HG03378 (cell line): ENCODE measurements at regions not wholly inside any gene's neighbourhood (a gene's known extent, or its start where the extent isn't known, plus 50 kb on each side); places are given as distances from the start of the nearest gene placed in this dataset.

Source experiments
- ATAC-seq: cut with Tn5 transposase; IDR thresholded peaks from one replicate; pipeline ENCODE4 v1.9.1; 2021; ENCODE audit warnings: mild to moderate bottlenecking, moderate library complexity; ENCODE audit not compliant: unreplicated experiment

DNA sequence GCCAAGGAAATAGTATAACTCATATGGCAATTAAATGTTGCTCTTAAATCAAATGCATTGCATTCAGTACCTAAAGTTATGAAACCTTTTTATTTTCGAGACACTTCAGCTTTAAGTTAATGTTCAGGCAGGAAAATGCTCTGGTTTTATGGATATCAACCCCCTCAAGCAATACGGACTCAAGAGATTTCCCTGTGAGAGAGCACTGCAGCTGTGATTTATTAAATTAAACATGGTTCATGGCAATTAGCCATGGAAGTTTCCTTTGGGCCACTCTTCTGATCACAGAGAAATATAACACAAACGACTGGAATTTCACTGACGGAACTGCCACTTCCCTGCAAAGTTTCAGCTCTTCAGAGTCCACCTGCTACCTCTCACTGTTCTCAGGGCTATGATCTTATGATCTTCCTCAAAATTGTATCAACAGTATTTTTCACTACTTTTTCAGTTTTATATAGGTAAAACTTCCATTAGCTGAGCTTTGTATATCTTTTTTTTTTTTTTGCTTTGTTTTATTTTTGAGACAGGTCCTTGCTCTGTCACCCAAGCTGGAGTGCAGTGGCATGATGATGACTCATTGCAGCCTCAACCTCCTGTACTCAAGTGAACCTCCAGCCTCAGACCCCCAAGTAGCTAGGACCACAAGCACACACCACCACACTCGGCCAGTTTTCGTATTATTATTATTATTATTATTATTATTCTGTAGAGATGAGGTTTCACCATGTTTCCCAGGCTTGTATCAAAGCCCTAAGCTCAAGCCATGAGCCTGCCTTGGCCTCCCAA is 923.1 kb upstream of the TMPRSS15 start:
- no peak for ATAC-seq

DNA sequence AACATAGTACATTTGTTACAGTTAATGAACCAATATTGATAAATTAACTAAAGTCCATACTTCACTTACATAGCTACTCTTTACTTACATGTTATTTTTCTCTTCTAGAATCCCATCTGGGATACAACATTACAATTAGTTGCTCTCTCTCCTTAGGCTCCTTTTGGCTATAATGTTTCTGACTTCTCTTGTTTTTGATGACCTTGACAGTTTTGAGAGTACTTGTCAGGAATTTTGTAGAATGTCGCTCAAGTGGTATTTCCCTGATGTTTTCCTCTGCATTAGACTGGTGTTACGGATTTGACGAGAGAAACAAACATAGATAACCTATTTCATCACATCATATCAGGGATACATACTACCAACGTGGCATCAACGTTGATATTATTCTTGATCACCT is 925.4 kb upstream of the TMPRSS15 start:
- no peak for ATAC-seq

DNA sequence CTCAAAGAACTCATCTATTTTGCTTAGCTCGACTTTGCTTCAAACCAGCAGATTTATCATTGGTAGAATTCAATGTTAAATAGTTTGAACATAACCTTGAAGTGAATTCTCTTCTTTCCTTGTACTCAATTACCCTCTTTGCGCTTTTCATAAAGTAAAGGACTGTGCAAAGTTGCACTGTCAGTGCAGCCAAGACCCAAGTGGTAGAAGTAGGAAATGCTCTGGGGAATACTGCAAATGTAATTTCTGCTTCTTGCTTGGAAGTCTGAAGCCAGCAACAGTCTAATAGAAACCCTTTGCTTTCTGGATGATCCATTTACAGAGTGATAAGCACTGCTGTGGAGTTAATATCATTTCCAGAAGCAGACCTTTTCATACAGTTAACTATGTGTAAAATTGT is 936.7 kb upstream of the TMPRSS15 start:
- ATAC-seq = no peak

DNA sequence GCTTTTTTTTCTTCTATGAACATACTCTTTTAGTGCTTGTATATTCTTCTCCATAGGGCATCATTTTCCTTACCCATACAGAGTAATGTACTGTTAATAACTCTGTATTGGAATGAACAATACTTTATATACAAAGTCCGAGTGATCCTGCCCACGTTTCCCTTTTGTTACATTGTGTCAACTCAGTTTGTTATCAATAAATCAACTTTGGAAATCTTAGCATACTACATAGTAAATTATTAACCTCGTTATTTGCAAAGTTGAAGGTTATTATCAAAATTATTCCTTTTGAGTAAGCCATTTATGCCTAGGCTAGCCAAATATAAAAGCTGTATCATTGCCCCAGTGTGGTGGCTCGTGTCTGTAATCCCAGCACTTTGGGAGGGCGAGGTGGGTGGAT is 937.4 kb upstream of the TMPRSS15 start:
- no peak for ATAC-seq

DNA sequence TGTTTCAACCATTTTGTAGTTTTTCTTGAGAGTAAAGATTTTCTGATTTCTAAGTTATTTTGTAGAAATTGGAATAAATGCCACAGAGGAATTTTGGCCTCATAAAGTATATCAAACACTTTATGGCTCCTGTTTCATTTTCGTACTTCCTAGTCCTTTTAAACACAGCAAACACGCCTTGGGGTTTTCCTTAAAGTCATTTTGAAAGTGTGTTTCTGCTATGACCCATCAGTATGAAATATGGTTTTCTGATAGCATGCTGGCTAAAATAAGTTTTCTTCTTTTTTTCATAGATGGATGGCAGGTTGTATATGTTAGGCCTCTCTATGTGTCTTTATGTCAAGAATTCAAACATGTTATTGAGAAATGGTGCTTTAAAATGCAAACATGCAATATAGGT is 940.1 kb upstream of the TMPRSS15 start:
- peak; percentile 72 for ATAC-seq

DNA sequence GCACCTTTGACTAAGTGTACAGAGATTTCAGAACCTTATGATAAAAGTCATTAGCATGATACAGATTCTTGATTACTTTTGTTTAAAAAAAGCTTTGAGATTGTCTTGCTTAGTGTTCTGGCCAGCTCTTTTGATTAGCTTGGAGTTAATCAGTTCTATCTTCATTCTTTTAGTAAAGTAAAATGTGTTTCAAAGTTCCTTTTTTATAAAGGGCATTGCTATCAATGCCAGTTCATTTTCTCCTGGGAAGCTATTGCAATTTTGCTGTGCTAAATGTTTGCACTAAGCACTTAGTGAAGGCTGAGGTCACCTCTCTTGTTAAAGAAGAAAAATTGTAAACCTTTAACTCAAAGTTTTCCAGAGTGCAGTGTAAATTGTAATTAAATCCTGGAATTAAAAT is 946.7 kb upstream of the TMPRSS15 start:
- ATAC-seq = no peak

DNA sequence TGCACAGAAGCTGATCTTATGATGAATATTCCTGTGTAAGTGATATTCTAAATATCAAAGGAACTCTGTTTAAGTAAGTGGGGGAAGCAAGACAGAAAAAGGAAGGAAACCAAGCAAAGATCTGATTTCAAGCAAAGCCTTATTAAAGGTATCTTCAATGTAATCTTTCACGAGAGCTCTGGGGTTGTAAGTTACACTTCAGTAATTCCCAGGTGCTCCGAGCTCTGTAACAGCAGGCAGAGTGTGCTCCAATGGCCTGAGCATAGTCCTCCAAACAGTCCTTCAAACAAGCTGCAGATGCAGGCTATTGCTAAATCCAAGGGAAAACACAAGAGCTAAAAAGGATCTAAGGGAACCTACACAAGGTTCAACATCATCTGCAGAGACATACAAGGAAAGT is 949.7 kb upstream of the TMPRSS15 start:
- no peak for ATAC-seq

DNA sequence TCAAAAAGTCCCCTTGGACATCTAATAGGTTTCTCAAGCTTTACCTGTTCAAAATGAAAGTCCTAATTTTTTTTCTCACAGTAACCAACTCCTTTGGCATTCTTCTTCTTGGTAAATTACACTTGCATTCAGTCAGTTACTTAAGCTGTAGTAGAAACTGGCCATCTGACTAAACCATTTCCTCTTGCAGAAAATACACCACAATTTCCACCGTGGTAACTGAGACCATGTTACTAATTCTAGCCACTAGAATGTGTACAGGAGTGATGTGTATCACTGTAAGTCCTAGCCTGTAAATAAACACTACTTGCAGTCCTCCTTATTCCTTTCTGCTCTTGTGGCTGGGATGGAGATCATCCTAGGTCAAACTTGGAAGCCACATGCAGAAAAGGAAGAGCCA is 965.4 kb upstream of the TMPRSS15 start:
- no peak for ATAC-seq

DNA sequence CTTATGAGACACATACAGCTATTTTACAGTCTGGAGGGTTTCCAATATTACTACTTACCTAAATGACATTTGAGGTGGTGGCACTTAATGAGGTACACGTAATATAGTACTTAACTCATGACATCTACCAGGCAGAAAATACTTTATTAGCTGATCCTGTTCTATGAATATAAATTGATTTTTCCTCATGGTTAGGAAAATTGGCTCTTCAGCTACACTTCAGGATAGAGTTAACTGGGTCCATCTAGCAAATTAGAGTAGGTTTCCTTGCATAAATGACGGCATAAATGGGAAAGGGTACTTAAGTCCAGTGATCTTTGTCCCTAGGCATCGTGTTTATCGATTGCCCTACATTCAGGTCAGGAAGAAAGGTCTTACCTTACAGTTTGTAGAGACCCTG is 988.8 kb upstream of the TMPRSS15 start:
- no peak for ATAC-seq

DNA sequence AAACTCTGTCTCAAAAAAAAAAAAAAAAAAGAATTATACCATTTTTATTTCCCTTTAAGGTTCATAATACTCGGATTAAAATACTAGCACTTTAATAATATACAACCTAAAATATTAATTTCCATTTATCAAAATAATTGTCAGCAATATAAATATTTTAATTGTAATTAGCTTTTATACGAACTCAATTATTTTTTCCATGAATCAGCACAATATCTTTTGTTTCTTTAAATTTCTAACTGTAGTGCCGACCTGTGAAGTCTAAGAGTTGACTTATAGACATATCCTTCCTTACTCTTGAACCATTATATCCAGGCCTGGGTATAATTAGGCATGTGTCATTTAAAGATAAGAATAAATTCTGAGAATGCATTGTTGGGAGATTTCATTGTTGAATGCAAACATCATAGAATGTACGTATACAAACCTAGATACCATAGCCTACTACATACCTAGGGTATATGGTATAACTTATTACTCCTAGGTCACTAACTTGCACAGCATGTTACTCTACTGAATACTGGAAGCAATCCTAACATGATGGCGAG is 996.7 kb upstream of the TMPRSS15 start:
- no peak for ATAC-seq

DNA sequence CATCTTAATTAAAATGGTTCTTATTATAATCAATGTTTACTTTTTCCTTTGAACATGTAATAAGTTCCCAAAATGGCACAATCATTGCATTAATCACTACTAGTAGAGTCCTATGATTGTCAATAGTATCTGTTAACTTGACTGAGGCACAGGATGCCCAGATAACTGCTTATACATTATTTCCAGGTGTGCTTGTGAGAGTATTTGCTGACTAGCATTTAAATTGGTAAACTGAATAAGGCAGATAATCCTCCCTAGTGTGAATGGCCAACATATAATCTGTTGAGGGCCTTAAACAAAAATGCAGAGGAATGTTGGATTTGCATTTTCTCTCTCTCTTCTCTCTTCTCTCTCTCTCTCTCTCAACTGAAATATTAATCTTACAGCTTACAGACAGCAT is 999.3 kb upstream of the TMPRSS15 start:
- no peak for ATAC-seq

DNA sequence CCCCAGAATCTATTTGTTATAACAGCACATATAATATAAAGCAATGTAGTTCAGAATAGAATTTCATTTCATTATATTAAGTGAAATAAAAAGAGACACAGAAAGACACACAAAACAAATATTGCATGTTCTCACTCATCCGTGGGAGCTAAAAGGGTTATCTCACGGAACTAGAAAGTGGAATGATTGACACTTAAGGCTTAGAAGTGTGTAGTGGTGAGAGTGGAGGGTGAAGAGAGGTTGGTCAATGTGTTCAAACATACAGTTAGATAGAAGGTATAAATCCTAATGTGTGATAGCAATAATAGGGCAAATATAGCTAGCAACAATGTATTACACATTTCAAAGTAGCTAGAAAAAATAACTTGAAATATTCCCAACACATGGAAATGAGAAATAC is 1001.7 kb upstream of the TMPRSS15 start:
- no peak for ATAC-seq

DNA sequence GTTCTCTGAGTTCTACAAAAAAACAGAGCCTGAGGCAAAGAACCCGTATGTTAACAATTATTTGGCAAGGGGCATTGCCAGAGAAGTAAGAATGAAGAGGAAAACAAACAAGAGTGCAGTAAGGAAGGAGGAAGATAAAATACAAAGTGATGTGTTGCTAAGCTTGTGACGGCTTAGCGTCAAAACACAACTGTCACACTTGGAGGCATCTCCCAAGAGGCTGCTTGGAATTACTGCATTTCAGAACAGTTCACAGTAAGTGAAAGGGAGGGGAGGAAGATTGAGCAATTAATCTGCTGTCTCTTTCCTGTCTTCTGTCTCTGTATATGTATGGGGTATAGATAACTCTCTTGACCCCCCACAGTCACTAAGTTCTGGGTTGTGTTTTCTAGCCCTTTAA is 1017.0 kb upstream of the TMPRSS15 start:
- ATAC-seq = no peak

DNA sequence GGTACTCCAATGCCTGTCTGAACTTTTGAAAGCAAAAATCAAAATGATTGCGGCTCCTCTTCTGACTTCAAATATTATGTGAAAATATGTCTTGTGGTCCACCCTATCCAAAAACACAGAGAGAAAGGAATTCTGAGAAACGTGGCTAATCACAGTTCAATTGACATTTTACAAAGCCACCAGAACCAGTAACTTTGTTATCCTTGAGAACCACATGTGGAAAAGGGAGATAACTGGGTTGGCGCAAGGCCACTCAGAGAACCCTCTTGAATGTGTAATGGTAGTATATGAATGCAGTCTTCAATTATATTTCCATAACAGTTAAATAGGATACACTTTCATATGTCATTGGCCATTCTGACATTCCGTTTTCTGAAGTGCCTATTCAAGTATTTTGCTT is 1030.0 kb upstream of the TMPRSS15 start:
- ATAC-seq = no peak

DNA sequence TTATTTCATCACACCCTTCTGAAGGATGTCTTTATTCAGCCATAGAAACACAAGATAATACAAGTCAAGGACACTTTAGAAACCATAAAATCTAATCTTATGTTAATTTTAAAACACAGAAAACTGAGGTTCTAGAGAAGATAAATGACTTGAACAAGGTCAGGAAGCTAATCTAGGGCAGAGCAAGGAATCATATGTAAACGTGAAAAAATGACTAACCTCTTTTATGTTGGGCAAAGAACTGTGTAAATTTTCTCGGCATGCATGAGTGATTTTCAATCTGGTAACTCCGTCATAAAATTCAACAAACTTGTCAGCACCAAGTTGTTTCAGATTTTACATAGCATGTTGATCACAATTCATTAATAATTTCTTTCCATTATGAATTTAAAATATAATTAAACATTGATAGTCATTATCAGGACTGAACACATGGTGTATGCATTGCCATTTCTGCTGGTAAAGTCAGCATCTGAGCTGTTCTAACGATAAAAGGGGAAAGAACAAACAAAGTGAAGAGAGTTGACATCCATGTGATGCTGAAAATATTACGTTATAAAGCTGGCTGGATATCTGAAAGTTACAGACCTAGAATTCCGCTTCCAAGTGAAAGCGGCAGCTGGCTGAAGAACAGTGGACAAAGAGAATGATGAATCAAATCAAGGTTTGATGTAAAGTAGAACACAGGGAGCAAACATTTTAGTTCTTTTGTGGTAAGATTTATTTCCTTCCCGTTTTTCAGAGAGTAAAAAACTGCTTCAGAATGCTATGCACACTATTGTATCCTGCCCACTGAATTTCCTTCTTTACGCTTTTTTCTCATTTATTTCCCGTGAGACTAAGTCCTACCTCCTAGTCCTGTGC is 1037.4 kb upstream of the TMPRSS15 start:
- ATAC-seq = no peak

DNA sequence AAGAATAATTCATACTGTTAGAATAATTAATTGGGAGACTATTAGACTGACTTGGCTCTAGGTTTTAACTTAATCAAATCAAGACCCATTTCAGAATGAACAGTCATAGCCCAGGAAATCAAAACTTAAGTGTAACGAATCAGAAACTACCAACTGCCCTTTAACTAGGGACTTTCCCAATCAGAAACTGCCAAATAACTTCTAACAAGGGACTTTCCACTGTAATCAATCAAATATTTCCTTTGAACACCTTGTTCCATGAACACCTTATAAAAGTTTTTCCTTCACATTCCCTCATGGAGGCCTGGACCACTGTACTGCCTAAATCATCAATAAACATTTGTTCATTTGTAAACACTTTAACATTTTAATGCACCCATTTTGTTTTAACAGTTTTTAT is 1054.7 kb upstream of the TMPRSS15 start:
- ATAC-seq = peak; percentile 46

DNA sequence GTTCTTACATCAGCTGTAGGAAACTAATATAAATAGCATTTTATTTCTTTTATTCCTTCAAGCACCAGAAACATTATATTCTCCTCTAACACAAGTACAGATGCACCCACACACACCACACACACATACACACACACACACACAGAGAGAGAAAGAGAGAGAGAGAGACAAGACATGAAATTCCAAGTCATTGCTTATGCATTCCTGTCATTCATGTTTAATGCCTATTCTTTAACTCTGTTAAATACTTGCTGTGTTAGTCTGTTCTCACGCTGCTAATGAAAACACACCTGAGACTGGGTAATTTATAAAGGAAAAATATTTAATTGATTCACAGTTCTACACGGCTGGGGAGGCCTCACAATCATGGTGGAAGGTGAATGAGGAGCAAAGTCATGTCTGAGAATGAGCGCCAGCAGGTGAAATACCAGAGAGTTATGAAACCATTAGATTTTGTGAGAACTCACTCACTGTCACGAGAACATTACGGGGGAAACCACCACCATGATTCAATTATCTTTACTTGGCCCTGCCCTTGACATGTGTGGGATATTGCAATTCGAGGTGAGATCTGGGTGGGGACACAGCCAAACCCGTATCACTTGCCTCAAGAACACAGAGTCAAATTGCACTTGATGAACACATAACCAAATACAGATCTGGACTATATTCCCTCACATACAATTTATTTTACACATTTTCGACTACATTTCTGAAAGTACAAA is 1058.1 kb upstream of the TMPRSS15 start:
- ATAC-seq = no peak

DNA sequence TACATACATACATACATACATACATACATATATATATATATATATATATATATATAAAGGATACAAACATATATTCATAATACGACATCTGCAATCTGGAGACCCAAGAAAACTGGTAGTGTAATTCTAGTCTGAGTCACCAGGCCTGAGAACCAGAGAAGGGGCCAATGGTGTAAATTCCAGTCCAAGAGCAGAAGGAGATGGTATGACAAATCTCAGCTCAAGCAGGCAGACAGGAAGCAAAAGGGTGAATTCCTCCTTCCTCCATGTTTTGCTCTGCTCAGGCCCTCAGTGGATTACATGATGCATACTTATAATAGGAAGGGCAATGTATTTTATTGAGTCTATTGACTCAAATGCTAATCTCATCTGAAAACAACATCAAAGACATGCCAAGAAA is 1060.4 kb upstream of the TMPRSS15 start:
- ATAC-seq = no peak

DNA sequence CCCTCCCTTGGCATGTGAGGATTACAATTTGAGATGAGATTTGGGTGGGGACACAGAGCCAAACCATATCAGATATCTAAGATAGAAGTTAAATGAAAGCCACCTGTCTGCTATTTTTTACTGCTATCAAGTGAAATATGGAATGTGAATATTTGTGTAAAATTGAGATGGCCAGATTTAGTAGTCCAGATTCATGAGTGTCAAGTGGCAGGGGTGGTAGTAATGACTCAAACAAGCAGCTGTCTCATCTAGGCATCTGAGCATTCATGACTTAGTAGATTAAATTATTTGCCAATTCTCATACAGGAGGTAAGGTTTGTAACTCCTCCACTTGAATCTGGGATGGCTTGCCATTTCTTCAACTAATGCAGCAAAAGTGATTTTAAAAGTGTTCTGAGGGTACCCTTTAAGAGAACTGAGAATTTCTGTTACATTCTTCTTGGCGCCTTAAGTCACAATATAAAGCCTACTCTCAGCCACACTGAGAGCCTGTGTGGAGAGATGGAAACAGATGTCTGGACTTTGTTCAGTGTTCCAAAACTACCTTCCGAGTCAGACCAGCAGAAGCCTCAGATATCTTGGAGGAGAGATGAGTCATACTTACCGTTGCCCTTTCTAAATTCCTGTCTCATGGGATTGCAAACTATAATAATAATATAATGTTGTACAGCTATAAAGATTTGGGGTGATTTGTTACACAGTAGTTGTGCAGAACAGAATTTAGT is 1065.6 kb upstream of the TMPRSS15 start:
- ATAC-seq = no peak

DNA sequence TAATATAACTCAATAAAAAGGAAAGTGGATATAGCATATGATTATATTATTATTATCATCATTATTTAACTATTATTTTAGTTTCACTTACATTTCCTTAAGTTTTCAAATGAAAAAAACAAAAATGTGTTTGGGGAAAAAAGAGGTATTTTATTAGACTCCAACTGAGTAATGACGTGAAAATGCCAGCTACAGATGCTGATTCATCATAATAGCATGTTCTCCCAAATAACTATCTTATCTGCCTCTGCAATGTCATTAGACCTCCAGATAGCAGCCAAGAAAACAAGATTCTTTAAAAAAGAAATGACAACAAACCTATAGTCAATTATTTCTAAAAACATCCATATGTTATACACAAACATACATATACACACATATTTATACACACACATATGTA is 1071.9 kb upstream of the TMPRSS15 start:
- ATAC-seq = no peak

DNA sequence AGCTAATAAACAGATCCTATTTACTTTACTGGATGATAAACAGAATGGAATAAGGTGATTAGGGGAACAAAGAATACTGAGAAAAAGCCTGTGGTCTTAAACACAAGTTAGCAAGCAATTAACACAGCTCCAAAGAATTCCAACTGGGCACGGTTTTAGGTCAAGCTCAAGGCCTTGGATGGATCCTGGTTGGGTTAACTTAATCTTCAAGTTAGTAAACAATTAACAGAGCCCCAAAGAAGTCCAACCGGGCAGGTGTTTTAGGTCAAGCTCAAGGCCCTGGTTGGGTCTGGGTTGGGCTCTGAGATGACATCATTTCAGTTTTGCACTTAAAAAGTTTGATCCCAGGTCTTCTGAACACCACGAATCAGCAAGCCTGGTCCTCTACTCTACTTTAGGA is 1086.3 kb upstream of the TMPRSS15 start:
- ATAC-seq = no peak
